H1 (cell line): ENCODE measurements at regions not wholly inside any gene's neighbourhood (a gene's known extent, or its start where the extent isn't known, plus 50 kb on each side); places are given as distances from the start of the nearest gene placed in this dataset.

ENCODE experiments used
- CTCF ChIA-PET: fragments of 300-600 bp; sonication (Branson Sonifier 250); formaldehyde crosslinking; loops from one replicate; lab custom pipeline; 2021; ENCODE audit not compliant: partially characterized antibody; lab: Charles Lee
- POLR2A ChIA-PET: fragments of 300-600 bp; sonication (Branson Sonifier 250); formaldehyde crosslinking; loops from one replicate; lab custom pipeline; 2021; ENCODE audit warnings: inconsistent platforms; ENCODE audit not compliant: partially characterized antibody; lab: Charles Lee
- DNase-seq, 2 experiments: peaks; one replicate each; pipeline versions ENCODE4 v3.0.0 to v3.0.0-alpha.2; 2010 to 2022; ENCODE audit warnings: low spot score in 2 of 2, low read depth in 1 of 2, mixed read lengths in 1 of 2
- FAIRE-seq: peaks from 2 replicates; lab custom pipeline; 2011; peaks lifted over from hg19 to GRCh38; lab: Jason Lieb, UNC
- H2AFZ ChIP-seq: 2 replicates; pipeline ENCODE4 v1.8.1; 2012; ENCODE audit warnings: low read length, inconsistent platforms
- H2AK5ac ChIP-seq: 2 replicates; pipeline ENCODE4 v1.6.1; 2013; ENCODE audit warnings: low read depth, low read length
- H2BK120ac ChIP-seq: replicated peaks from 2 replicates; pipeline ENCODE3; 2013; ENCODE audit warnings: low read depth, low read length, inconsistent platforms
- H2BK12ac ChIP-seq: 2 replicates; pipeline ENCODE4 v1.6.1; 2013; ENCODE audit warnings: low read depth, low read length
- H2BK15ac ChIP-seq: 2 replicates; pipeline ENCODE4 v1.6.1; 2013; ENCODE audit warnings: low read length
- H2BK20ac ChIP-seq: 2 replicates; pipeline ENCODE4 v1.6.1; 2013; ENCODE audit warnings: low read length
- H2BK5ac ChIP-seq: 2 replicates; pipeline ENCODE4 v1.6.1; 2013; ENCODE audit warnings: low read depth, low read length
- H3K14ac ChIP-seq: 2 replicates; pipeline ENCODE4 v1.6.1; 2013; ENCODE audit warnings: inconsistent platforms; ENCODE audit not compliant: insufficient read length
- H3K18ac ChIP-seq: 2 replicates; pipeline ENCODE4 v1.6.1; 2013; ENCODE audit warnings: low read length; ENCODE audit errors: extremely low read depth
- H3K23ac ChIP-seq: 2 replicates; pipeline ENCODE4 v1.6.1; 2013; ENCODE audit warnings: inconsistent platforms; ENCODE audit not compliant: insufficient read length
- H3K23me2 ChIP-seq: 2 replicates; pipeline ENCODE4 v1.6.1; 2013; ENCODE audit warnings: low read depth, low read length
- H3K27ac ChIP-seq: 2 replicates; pipeline ENCODE4 v1.6.1; 2011; ENCODE audit warnings: low read depth, low read length, inconsistent platforms
- H3K27me3 ChIP-seq, 4 experiments: replicated peaks in 1 of 4; 1 replicate in 1 of 4; 2 replicates in 3 of 4; pipeline versions ENCODE4 v1.6.1 to v1.8.1; 2011 to 2013; ENCODE audit warnings: low read length in 3 of 4, mild to moderate bottlenecking in 3 of 4, inconsistent platforms in 2 of 4, mixed read lengths in 2 of 4, moderate library complexity in 1 of 4; ENCODE audit not compliant: control insufficient read depth in 3 of 4, insufficient read depth in 3 of 4; ENCODE audit errors: extremely low read depth in 1 of 4
- H3K36me3 ChIP-seq, 4 experiments: 2 replicates each; pipeline versions ENCODE4 v1.6.1 to v1.8.1; 2011 to 2013; ENCODE audit warnings: mild to moderate bottlenecking in 4 of 4, low read length in 3 of 4, moderate library complexity in 2 of 4, control low read depth in 1 of 4, inconsistent platforms in 1 of 4; ENCODE audit not compliant: insufficient read depth in 4 of 4, control insufficient read depth in 2 of 4
- H3K4ac ChIP-seq: replicated peaks from 2 replicates; pipeline ENCODE3; 2013; ENCODE audit warnings: low read length, low read depth, mixed read lengths, inconsistent platforms; ENCODE audit not compliant: insufficient read length
- H3K4me1 ChIP-seq, 4 experiments: replicated peaks in 1 of 4; 1 replicate in 1 of 4; 2 replicates in 3 of 4; pipeline versions ENCODE4 v1.6.1 to v1.8.1; 2011 to 2013; ENCODE audit warnings: low read length in 3 of 4, inconsistent platforms in 2 of 4, mixed read lengths in 1 of 4; ENCODE audit not compliant: insufficient read depth in 4 of 4, control insufficient read depth in 3 of 4
- H3K4me2 ChIP-seq, 2 experiments: 2 replicates each; pipeline versions ENCODE4 v1.6.1 to v1.8.1; 2011 to 2013; ENCODE audit warnings: low read depth in 2 of 2, low read length in 2 of 2, control low read depth in 1 of 2, inconsistent platforms in 1 of 2, mild to moderate bottlenecking in 1 of 2; ENCODE audit not compliant: insufficient read depth in 1 of 2
- H3K4me3 ChIP-seq, 4 experiments: fragments of 200-600, 300-600 bp in 1 of 4; sonication (generic), shearing (Covaris generic), sonication (Bioruptor Twin) in 1 of 4; 2 replicates each; pipeline versions ENCODE4 v1.5.1 to v1.8.1; 2011 to 2016; ENCODE audit warnings: low read length in 4 of 4, low read depth in 3 of 4, control low read depth in 2 of 4, inconsistent platforms in 2 of 4, mild to moderate bottlenecking in 2 of 4, mixed read lengths in 1 of 4, moderate library complexity in 1 of 4; ENCODE audit not compliant: insufficient read depth in 2 of 4; ENCODE audit errors: extremely low read depth in 1 of 4
- H3K56ac ChIP-seq: replicated peaks from 2 replicates; pipeline ENCODE3; 2013; ENCODE audit warnings: low read depth, mild to moderate bottlenecking, mixed read lengths, low read length, inconsistent platforms; ENCODE audit not compliant: insufficient read length
- H3K79me1 ChIP-seq: 2 replicates; pipeline ENCODE4 v1.6.1; 2013; ENCODE audit warnings: low read depth, low read length, control low read depth
- H3K79me2 ChIP-seq, 2 experiments: 2 replicates each; pipeline versions ENCODE4 v1.6.1 to v1.8.1; 2012 to 2013; ENCODE audit warnings: low read length in 2 of 2, mild to moderate bottlenecking in 2 of 2, inconsistent platforms in 1 of 2; ENCODE audit not compliant: insufficient read depth in 2 of 2, control insufficient read depth in 1 of 2
- H3K9ac ChIP-seq, 4 experiments: replicated peaks in 1 of 4; 1 replicate in 1 of 4; 2 replicates in 3 of 4; pipeline versions ENCODE4 v1.6.1 to v1.8.1; 2011 to 2013; ENCODE audit warnings: low read depth in 3 of 4, low read length in 3 of 4, control low read depth in 2 of 4, mild to moderate bottlenecking in 2 of 4, moderate library complexity in 2 of 4, inconsistent platforms in 1 of 4; ENCODE audit errors: extremely low read depth in 1 of 4
- H3K9me3 ChIP-seq, 2 experiments: 2 replicates each; pipeline versions ENCODE4 v1.6.1 to v1.8.1; 2012 to 2013; ENCODE audit warnings: mild to moderate bottlenecking in 2 of 2, moderate library complexity in 2 of 2, control low read depth in 1 of 2, inconsistent platforms in 1 of 2, low read depth in 1 of 2, low read length in 1 of 2, mixed read lengths in 1 of 2; ENCODE audit not compliant: insufficient read depth in 2 of 2
- H4K20me1 ChIP-seq, 2 experiments: replicated peaks in 1 of 2; 2 replicates each; pipeline versions ENCODE3 to v1.8.1; 2011 to 2013; ENCODE audit warnings: inconsistent platforms in 2 of 2, low read length in 2 of 2, mild to moderate bottlenecking in 1 of 2; ENCODE audit not compliant: insufficient read depth in 2 of 2, control insufficient read depth in 1 of 2
- H4K5ac ChIP-seq: 2 replicates; pipeline ENCODE4 v1.6.1; 2013; ENCODE audit warnings: low read length, low read depth, mixed read lengths, inconsistent platforms; ENCODE audit not compliant: insufficient read length
- H4K8ac ChIP-seq: 2 replicates; pipeline ENCODE4 v1.8.0; 2013; ENCODE audit warnings: mild to moderate bottlenecking, moderate library complexity, low read length, inconsistent platforms; ENCODE audit not compliant: insufficient read depth; ENCODE audit errors: extremely low read depth
- H4K91ac ChIP-seq: replicated peaks from 2 replicates; pipeline ENCODE3; 2013; ENCODE audit warnings: low read length, mixed read lengths, inconsistent platforms; ENCODE audit not compliant: insufficient read length
- GABPA ChIP-seq: IDR thresholded peaks from 2 replicates; pipeline ENCODE4 v1.6.1; 2011; ENCODE audit warnings: mild to moderate bottlenecking, low read length, moderate library complexity, borderline replicate concordance; ENCODE audit not compliant: insufficient read depth
- PHF8 ChIP-seq: fragments of 200-600 bp; sonication (generic); conservative IDR thresholded peaks from 2 replicates; pipeline ENCODE4 v1.7.1; 2012; ENCODE audit warnings: low read depth, mild to moderate bottlenecking, inconsistent platforms, low read length, moderate library complexity
- RAD21 ChIP-seq, 2 experiments: IDR thresholded peaks in 1 of 2; conservative IDR thresholded peaks in 1 of 2; 2 replicates each; pipeline ENCODE4 v1.6.1; 2011; ENCODE audit warnings: low read depth in 2 of 2, low read length in 2 of 2, improper control_type of control experiment in 1 of 2, inconsistent platforms in 1 of 2, mild to moderate bottlenecking in 1 of 2, moderate library complexity in 1 of 2
- RFX5 ChIP-seq: IDR thresholded peaks from 2 replicates; pipeline ENCODE4 v1.6.1; 2011; ENCODE audit warnings: low read depth, low read length, improper control_type of control experiment, borderline replicate concordance
- RXRA ChIP-seq: IDR thresholded peaks from 2 replicates; pipeline ENCODE4 v1.6.1; 2011; ENCODE audit warnings: low read depth, mild to moderate bottlenecking, low read length, moderate library complexity; ENCODE audit not compliant: insufficient read depth
- SAP30 ChIP-seq: fragments of 300-600 bp; sonication (generic); IDR thresholded peaks from 2 replicates; pipeline ENCODE4 v1.7.1; 2012; ENCODE audit warnings: low read length, moderate library complexity, mild to moderate bottlenecking, inconsistent platforms; ENCODE audit not compliant: insufficient read depth, insufficient replicate concordance
- SIX5 ChIP-seq: IDR thresholded peaks from 2 replicates; pipeline ENCODE4 v1.6.1; 2011; ENCODE audit warnings: mild to moderate bottlenecking, low read depth, low read length
- SRF ChIP-seq: IDR thresholded peaks from 2 replicates; pipeline ENCODE4 v1.6.1; 2011; ENCODE audit warnings: mild to moderate bottlenecking, low read depth, low read length, moderate library complexity
- ZNF274 ChIP-seq: IDR thresholded peaks from 2 replicates; pipeline ENCODE4 v1.7.0; 2012; ENCODE audit warnings: low read length, borderline replicate concordance; ENCODE audit errors: extremely low read depth

DNA sequence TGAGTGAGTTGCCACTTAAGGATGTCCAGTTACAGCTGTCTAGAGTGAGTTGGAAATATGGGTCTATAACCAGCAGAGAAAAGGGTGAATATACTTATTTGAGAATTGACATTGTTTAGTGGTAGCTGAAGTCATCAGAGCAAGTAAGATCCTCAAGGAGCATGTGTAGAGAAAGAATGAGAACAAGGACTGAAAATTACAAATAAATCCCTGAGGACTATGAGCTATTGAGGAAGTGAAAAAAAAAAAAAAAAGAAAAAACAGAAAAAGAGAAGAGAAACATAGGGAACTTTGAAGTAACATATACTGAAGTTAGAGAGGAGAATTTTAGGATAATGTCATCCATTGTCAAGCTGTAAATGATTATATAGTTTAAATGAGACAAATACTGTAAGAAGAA is 134.0 kb upstream of the CCDC68 start:
- CTCF ChIA-PET, result interaction anchor here (0.6 to 1.4 kb wide), 2 partner anchors 38 to 142 kb away, joined by 3 read pairs; no protein-coding TSS in a partner anchor

More for the DNA sequence above, 134.0 kb upstream of the CCDC68 start:
- no peak for TF ChIP-seq SRF
- no peak for TF ChIP-seq GABPA
- no peak for TF ChIP-seq ZNF274
- no peak for TF ChIP-seq RAD21 (IDR thresholded peaks at IDR 0.05 in 1 of 2, conservative IDR thresholded peaks at IDR 0.05 in 1 of 2; ENCODE audit: low read depth in 2 of 2, low read length in 2 of 2)
- no peak for TF ChIP-seq RXRA
- no peak for TF ChIP-seq SIX5
- no peak for TF ChIP-seq SAP30
- no peak for TF ChIP-seq PHF8
- no peak for TF ChIP-seq RFX5
- TF ChIP-seq, all 59 proteins: peak for 0
- Histone ChIP-seq H4K91ac (no peak overlapping the region), H3K18ac (no peak overlapping the region), H3K79me2 (no peaks in the 10 kb centered on the region), H3K36me3 (no peaks in the 10 kb centered on the region), H4K5ac (no peak overlapping the region), H3K4ac (no peak overlapping the region), H2AK5ac (no peak overlapping the region), H3K4me3 (no peak overlapping the region), H3K23ac (no peak overlapping the region), H3K27ac (no peak overlapping the region), H3K9ac (no peak overlapping the region), H3K4me1 (no peaks in the 10 kb centered on the region; a peak in 1 of 7 replicates), H2BK20ac (no peak overlapping the region), H2BK5ac (no peak overlapping the region), H3K14ac (no peak overlapping the region), H3K56ac (no peak overlapping the region), H3K23me2 (no peaks in the 10 kb centered on the region), H3K27me3 (no peaks in the 10 kb centered on the region), H2BK120ac (no peak overlapping the region), H3K9me3 (no peaks in the 10 kb centered on the region), H3K79me1 (no peaks in the 10 kb centered on the region), H2AFZ (no peak overlapping the region), H2BK12ac (no peak overlapping the region), H4K20me1 (no peaks in the 10 kb centered on the region), H2BK15ac (no peak overlapping the region), H3K4me2 (no peak overlapping the region), H4K8ac (no peak overlapping the region)
- POLR2A ChIA-PET, result no interaction called here
- DNase-seq (no peak), FAIRE-seq (no peak)
